BJ (cell line): ENCODE measurements at regions not wholly inside any gene's neighbourhood (a gene's known extent, or its start where the extent isn't known, plus 50 kb on each side); places are given as distances from the start of the nearest gene placed in this dataset.
A peak's percentile ranks its signal among the peaks of the same experiment; 100 is the strongest.
"Not testable (repeated sequence)": the region's sequence is repeated elsewhere in the genome, so short reads cannot be mapped to it uniquely, and the experiment has no call there.

ENCODE experiments used
- CTCF ChIA-PET: fragments of 350-600 bp; formaldehyde crosslinking; extraction: SDS; loops from one replicate; lab custom pipeline; 2021; ENCODE audit warnings: antibody characterized with exemption, inconsistent platforms; lab: Yijun Ruan, JAX
- POLR2A ChIA-PET: fragments of 300-600 bp; sonication (Branson Sonifier 250); formaldehyde crosslinking; extraction: SDS; loops from one replicate; lab custom pipeline; 2021; ENCODE audit warnings: antibody characterized with exemption; lab: Charles Lee
- DNase-seq: peaks from one replicate; pipeline ENCODE4 v3.0.0-alpha.2; 2011; ENCODE audit warnings: low read depth
- H3K27me3 ChIP-seq: 2 replicates; pipeline ENCODE4 v1.6.0; 2011; ENCODE audit warnings: low read length; ENCODE audit not compliant: control insufficient read depth, insufficient read depth
- H3K36me3 ChIP-seq: 2 replicates; pipeline ENCODE4 v1.5.1; 2011; ENCODE audit warnings: low read length; ENCODE audit not compliant: control insufficient read depth, insufficient read depth
- H3K4me3 ChIP-seq: 2 replicates; pipeline ENCODE4 v1.5.1; 2011; ENCODE audit warnings: low read depth, mild to moderate bottlenecking, control low read depth, low read length
- CTCF ChIP-seq: IDR thresholded peaks from 2 replicates; pipeline ENCODE4 v1.5.1; 2011; ENCODE audit warnings: low read depth, mild to moderate bottlenecking, control low read depth, inconsistent platforms, low read length, moderate library complexity; ENCODE audit not compliant: insufficient read depth

GRCh38 chr1:148371551-148371994 is 111.5 kb downstream of the PPIAL4G start:
- H3K4me3 ChIP-seq, POLR2A ChIA-PET, H3K36me3 ChIP-seq, H3K27me3 ChIP-seq, DNase-seq: not testable (repeated sequence)
- peak; percentile 69 for TF ChIP-seq CTCF
- CTCF ChIA-PET, result interaction anchor here (0.9 to 1.5 kb wide), 4 partner anchors 12 to 56 kb away, joined by 4 to 6 read pairs (median 4); no protein-coding TSS in a partner anchor

- H3K27me3 ChIP-seq, DNase-seq, H3K4me3 ChIP-seq, POLR2A ChIA-PET, H3K36me3 ChIP-seq: not testable (repeated sequence)
- CTCF ChIA-PET, result interaction anchor here (1.3 to 1.5 kb wide), 2 partner anchors 11 to 15 kb away, joined by 4 to 6 read pairs; no protein-coding TSS in a partner anchor
Measured at GRCh38 chr1:148370661-148371060, 112.4 kb downstream of the PPIAL4G start.

- TF ChIP-seq CTCF, result no peak
- CTCF ChIA-PET, result no interaction called here
- DNase-seq, result no peak
- peaks cover 11% of the 10 kb centered on the region for H3K27me3 ChIP-seq
- POLR2A ChIA-PET, result no interaction called here
- H3K36me3 ChIP-seq, result no peaks in the 10 kb centered on the region
- no peak overlapping the region for H3K4me3 ChIP-seq
Measured at GRCh38 chr1:148367596-148367995, 115.5 kb downstream of the PPIAL4G start.

- H3K4me3 ChIP-seq, CTCF ChIA-PET, DNase-seq, POLR2A ChIA-PET, H3K36me3 ChIP-seq: not testable (repeated sequence)
- peaks cover 19% of the 10 kb centered on the region for H3K27me3 ChIP-seq
Measured at GRCh38 chr1:148366136-148366753, 116.9 kb downstream of the PPIAL4G start.

GRCh38 chr1:148365151-148365550 is 118.0 kb downstream of the PPIAL4G start:
- not testable (repeated sequence) for H3K4me3 ChIP-seq
- CTCF ChIA-PET, result interaction anchor here (0.7 kb wide), 1 partner anchor 21 kb away, joined by 4 read pairs; no protein-coding TSS in a partner anchor

GRCh38 chr1:148363979-148364378 is 119.1 kb downstream of the PPIAL4G start:
- CTCF ChIA-PET, result interaction anchor here (1.1 kb wide), 1 partner anchor 16 kb away, joined by 3 read pairs; no protein-coding TSS in a partner anchor

More at GRCh38 chr1:148365151-148365550, 118.0 kb downstream of the PPIAL4G start:
- POLR2A ChIA-PET, H3K36me3 ChIP-seq, DNase-seq: not testable (repeated sequence)
- peaks cover 19% of the 10 kb centered on the region for H3K27me3 ChIP-seq

GRCh38 chr1:148363439-148363810 is 119.7 kb downstream of the PPIAL4G start:
- no peaks in the 10 kb centered on the region for H3K36me3 ChIP-seq
- H3K4me3 ChIP-seq, result no peak overlapping the region
- ChIA-PET POLR2A (no interaction called here), CTCF (interaction anchor here (1.1 kb wide), 1 partner anchor 16 kb away, joined by 3 read pairs; no protein-coding TSS in a partner anchor)
- DNase-seq, result no peak
- H3K27me3 ChIP-seq, result peaks cover 19% of the 10 kb centered on the region
- no peak for TF ChIP-seq CTCF

More at GRCh38 chr1:148363979-148364378, 119.1 kb downstream of the PPIAL4G start:
- DNase-seq, POLR2A ChIA-PET, H3K36me3 ChIP-seq, H3K4me3 ChIP-seq: not testable (repeated sequence)
- H3K27me3 ChIP-seq, result peaks cover 19% of the 10 kb centered on the region
